Spinal cord (tissue), 9 donors: ENCODE measurements at regions not wholly inside any gene's neighbourhood (a gene's known extent, or its start where the extent isn't known, plus 50 kb on each side); places are given as distances from the start of the nearest gene placed in this dataset.
A peak's percentile ranks its signal among the peaks of the same experiment; 100 is the strongest.

Experiments used
- DNase-seq, 6 donors: peaks; one replicate each; pipeline versions ENCODE4 v3.0.0 to v3.0.0-alpha.2; 2013 to 2015; ENCODE audit warnings: low spot score in 6 of 6, low read depth in 4 of 6
- H3K27ac ChIP-seq: one replicate; pipeline ENCODE4 v1.5.1; 2013; ENCODE audit warnings: low read depth, low read length, control low read depth
- H3K27me3 ChIP-seq: one replicate; pipeline ENCODE4 v1.6.1; 2013; ENCODE audit warnings: low read length; ENCODE audit not compliant: control insufficient read depth, insufficient read depth
- H3K36me3 ChIP-seq: one replicate; pipeline ENCODE4 v1.6.1; 2013; ENCODE audit warnings: low read length; ENCODE audit not compliant: control insufficient read depth, insufficient read depth
- H3K4me1 ChIP-seq: one replicate; pipeline ENCODE4 v1.6.1; 2013; ENCODE audit warnings: low read length; ENCODE audit not compliant: control insufficient read depth, insufficient read depth
- H3K4me3 ChIP-seq: one replicate; pipeline ENCODE4 v1.5.1; 2013; ENCODE audit warnings: low read depth, low read length, control low read depth
- H3K9me3 ChIP-seq: one replicate; pipeline ENCODE4 v1.6.1; 2013; ENCODE audit warnings: low read length; ENCODE audit not compliant: control insufficient read depth, insufficient read depth
- WGBS: methylation state at CpG from one replicate; pipeline ENCODE4 v1.1.5; 2013; ENCODE audit warnings: missing lambda C conversion rate; ENCODE audit not compliant: insufficient coverage; 5-methylcytosine and 5-hydroxymethylcytosine counted together
- donor health status: healthy.

DNA sequence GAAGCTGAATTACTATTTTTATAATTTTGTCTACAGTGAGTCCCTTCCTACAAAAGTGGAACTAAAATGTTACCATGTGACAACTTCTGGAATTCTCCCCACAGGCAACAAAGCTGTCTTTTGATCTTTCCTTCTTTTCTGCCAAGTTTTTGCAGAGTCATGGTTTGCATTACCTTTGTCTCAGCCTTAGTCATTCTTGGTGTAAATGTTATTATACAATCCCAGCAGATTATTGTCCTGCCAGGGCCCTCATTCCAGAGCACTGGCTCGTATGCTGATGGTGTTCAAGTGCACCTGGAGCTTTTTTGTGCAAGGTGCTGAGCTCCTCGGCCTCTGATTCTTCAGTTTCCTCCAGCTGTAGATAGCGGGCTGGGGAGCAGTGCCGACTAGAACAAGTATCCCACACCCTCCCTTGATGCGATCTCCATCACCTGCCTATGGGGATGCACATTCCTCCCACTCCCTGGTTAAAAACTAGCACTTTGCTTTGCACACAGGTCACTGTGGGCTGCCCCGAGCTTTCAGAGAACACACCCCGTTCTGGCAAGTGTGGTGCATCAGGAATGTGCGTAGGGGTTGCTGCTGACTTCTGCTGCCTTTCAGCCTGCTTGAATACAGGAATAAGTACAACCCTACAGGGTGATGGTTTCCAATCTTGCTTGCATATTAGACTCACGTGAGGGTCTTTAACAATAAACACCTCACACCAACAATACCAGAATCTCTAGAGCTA, 263.6 kb downstream of the RNF144A start:
- H3K36me3 ChIP-seq: no peaks in the 10 kb centered on the region
- no peaks in the 10 kb centered on the region for H3K27me3 ChIP-seq
- WGBS: 84% methylated on average over 7 of the region's 9 CpGs
- H3K27ac ChIP-seq: no peak overlapping the region
- no peak for DNase-seq
- no peak overlapping the region for H3K4me3 ChIP-seq
- H3K4me1 ChIP-seq: no peaks in the 10 kb centered on the region
- H3K9me3 ChIP-seq: no peaks in the 10 kb centered on the region

DNA sequence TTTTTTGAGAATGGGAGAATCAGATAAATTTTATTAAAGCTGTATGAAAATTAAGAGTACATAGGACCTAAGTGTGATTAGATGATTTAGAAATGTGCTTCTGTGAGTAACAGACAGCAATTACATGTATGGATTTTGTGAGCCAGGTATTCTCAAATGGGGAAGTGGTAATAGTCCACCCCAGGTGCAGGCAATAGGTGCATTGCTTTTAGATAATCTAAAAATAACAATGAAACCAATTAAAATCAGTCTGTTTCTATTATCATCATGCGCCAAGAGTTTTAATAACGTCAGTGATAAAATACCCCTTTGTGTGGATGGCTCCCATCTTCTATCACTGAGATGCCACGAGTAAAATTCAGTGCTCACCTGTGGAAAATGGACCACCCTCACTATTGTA, 265.3 kb downstream of the RNF144A start:
- no peaks in the 10 kb centered on the region for H3K27me3 ChIP-seq
- no peak for DNase-seq
- H3K4me1 ChIP-seq: no peaks in the 10 kb centered on the region
- no peak overlapping the region for H3K27ac ChIP-seq
- H3K36me3 ChIP-seq: no peaks in the 10 kb centered on the region
- no peak overlapping the region for H3K4me3 ChIP-seq
- no peaks in the 10 kb centered on the region for H3K9me3 ChIP-seq
- WGBS: no CpG with 5 or more reads among the region's 3 CpGs

DNA sequence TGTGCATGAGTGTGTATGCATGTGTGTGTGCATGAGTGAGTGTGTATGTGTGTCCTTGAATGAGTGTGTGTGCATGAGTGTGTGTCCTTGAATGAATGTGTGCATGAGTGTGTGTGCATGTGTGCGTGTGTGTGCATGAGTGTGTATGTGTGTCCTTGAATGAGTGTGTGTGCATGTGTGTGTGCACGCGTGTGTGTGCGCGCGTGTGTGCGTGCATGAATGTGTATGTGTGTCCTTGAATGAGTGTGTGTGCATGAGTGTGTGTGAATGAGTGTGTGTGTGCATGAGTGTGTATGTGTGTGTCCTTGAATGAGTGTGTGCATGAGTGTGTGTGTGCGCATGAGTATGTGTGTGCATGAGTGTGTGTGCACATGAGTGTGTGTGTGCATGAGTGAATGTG, 271.9 kb downstream of the RNF144A start:
- Histone ChIP-seq H3K4me3 (no peak overlapping the region), H3K36me3 (no peaks in the 10 kb centered on the region), H3K27ac (no peak overlapping the region), H3K9me3 (no peaks in the 10 kb centered on the region), H3K4me1 (no peaks in the 10 kb centered on the region), H3K27me3 (no peaks in the 10 kb centered on the region)
- WGBS: 64% methylated on average over 8 of the region's 8 CpGs
- no peak for DNase-seq

- H3K4me3 ChIP-seq: no peak overlapping the region
- no peaks in the 10 kb centered on the region for H3K9me3 ChIP-seq
- no peak overlapping the region for H3K27ac ChIP-seq
- 58% methylated on average over 4 of the region's 5 CpGs for WGBS
- no peak for DNase-seq
- H3K4me1 ChIP-seq: no peaks in the 10 kb centered on the region
- no peaks in the 10 kb centered on the region for H3K36me3 ChIP-seq
- H3K27me3 ChIP-seq: no peaks in the 10 kb centered on the region
Observed at GRCh38 chr2:7190587-7191324, 273.5 kb downstream of the RNF144A start.

GRCh38 chr2:7191932-7192331, 274.7 kb downstream of the RNF144A start:
- H3K4me3 ChIP-seq: no peak overlapping the region
- no peaks in the 10 kb centered on the region for H3K36me3 ChIP-seq
- peak in 2 of 6 donors; percentile 52 to 57 for DNase-seq
- H3K4me1 ChIP-seq: no peaks in the 10 kb centered on the region
- H3K27me3 ChIP-seq: no peaks in the 10 kb centered on the region
- no peaks in the 10 kb centered on the region for H3K9me3 ChIP-seq
- no CpG with 5 or more reads among the region's 4 CpGs for WGBS
- peak overlapping the region; percentile 17 for H3K27ac ChIP-seq

GRCh38 chr2:7193457-7193856, 276.2 kb downstream of the RNF144A start:
- no peak overlapping the region for H3K4me3 ChIP-seq
- H3K9me3 ChIP-seq: no peaks in the 10 kb centered on the region
- H3K27me3 ChIP-seq: no peaks in the 10 kb centered on the region
- no peaks in the 10 kb centered on the region for H3K36me3 ChIP-seq
- DNase-seq: no peak
- H3K27ac ChIP-seq: no peak overlapping the region
- no peaks in the 10 kb centered on the region for H3K4me1 ChIP-seq

- no peaks in the 10 kb centered on the region for H3K4me1 ChIP-seq
- H3K27ac ChIP-seq: no peak overlapping the region
- H3K9me3 ChIP-seq: no peaks in the 10 kb centered on the region
- no peaks in the 10 kb centered on the region for H3K36me3 ChIP-seq
- no peak overlapping the region for H3K4me3 ChIP-seq
- WGBS: 100% methylated on average over 1 of the region's 2 CpGs
- H3K27me3 ChIP-seq: no peaks in the 10 kb centered on the region
- no peak for DNase-seq
Observed at GRCh38 chr2:7194950-7195349, 277.7 kb downstream of the RNF144A start.

DNA sequence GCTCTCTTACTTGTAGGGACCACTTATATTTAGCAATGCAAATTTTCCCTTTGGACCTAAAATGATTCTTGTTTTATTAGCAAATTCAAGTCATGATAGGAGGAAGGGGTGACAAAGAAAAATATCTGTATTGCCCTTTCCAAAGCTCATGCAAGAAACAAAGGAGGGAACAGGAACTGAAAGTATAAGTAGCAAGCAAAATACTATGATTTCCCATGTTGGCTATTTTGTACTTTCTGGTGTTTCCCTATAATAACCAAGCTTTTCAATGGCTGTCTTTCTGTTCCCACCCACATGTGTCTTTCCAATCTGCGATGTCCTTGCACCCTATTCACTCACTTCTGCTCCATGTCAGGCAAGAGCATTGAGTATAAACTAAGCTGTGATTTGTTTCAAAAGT, 279.7 kb downstream of the RNF144A start:
- H3K27me3 ChIP-seq: no peaks in the 10 kb centered on the region
- no peaks in the 10 kb centered on the region for H3K9me3 ChIP-seq
- H3K4me3 ChIP-seq: no peak overlapping the region
- no peak for DNase-seq
- H3K27ac ChIP-seq: no peak overlapping the region
- no CpG with 5 or more reads among the region's 1 CpG for WGBS
- no peaks in the 10 kb centered on the region for H3K4me1 ChIP-seq
- H3K36me3 ChIP-seq: no peaks in the 10 kb centered on the region

GRCh38 chr2:7201851-7202250, 284.6 kb downstream of the RNF144A start:
- Histone ChIP-seq H3K27ac (no peak overlapping the region), H3K4me3 (no peak overlapping the region), H3K4me1 (no peaks in the 10 kb centered on the region), H3K27me3 (no peaks in the 10 kb centered on the region), H3K9me3 (no peaks in the 10 kb centered on the region), H3K36me3 (no peaks in the 10 kb centered on the region)
- DNase-seq: peak in 2 of 6 donors; percentile 47 to 79
- 25% methylated on average over 3 of the region's 6 CpGs for WGBS

DNA sequence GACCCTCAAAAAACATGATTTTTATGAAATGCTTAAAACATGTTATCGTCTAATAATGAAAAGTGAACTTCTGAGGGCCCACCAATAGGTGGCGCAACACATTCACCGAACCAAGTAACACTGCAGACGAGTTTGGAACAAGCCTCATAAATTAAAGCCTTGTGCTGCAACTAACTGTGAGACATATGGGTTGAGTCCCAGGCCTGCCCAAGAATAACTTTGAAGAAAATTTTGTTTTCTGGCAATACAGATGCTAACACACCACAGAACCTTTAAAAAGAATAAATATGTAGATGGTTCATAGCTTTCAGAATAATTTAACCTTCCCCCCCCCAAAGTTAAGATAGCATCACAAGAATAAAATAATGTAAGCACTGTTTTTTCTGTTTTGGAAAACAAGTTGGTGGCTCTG, 285.9 kb downstream of the RNF144A start:
- 0% methylated on average over 3 of the region's 4 CpGs for WGBS
- DNase-seq: peak; percentile 43 to 95 (median 59)
- no peaks in the 10 kb centered on the region for H3K27me3 ChIP-seq
- no peaks in the 10 kb centered on the region for H3K9me3 ChIP-seq
- H3K27ac ChIP-seq: no peak overlapping the region
- no peak overlapping the region for H3K4me3 ChIP-seq
- H3K36me3 ChIP-seq: no peaks in the 10 kb centered on the region
- no peaks in the 10 kb centered on the region for H3K4me1 ChIP-seq
